Immature natural killer cell (primary cell): ENCODE measurements at regions not wholly inside any gene's neighbourhood (a gene's known extent, or its start where the extent isn't known, plus 50 kb on each side); places are given as distances from the start of the nearest gene placed in this dataset.

Experiments used
- DNase-seq, 3 donors: peaks; one replicate each; pipeline ENCODE4 v3.0.0; 2022; ENCODE audit warnings: mixed read lengths in 1 of 3
- H3K27ac Mint-ChIP-seq, 6 donors: one replicate each; pipeline ENCODE4 v1.8.0; 2020; ENCODE audit warnings: mixed read lengths in 6 of 6, mild to moderate bottlenecking in 5 of 6, inconsistent platforms in 4 of 6, moderate library complexity in 3 of 6
- H3K27me3 Mint-ChIP-seq, 3 donors: one replicate each; pipeline ENCODE4 v1.8.0; 2020 to 2021; ENCODE audit warnings: low read depth in 3 of 3, mild to moderate bottlenecking in 3 of 3, mixed read lengths in 3 of 3, moderate library complexity in 3 of 3, inconsistent platforms in 1 of 3
- H3K36me3 Mint-ChIP-seq, 3 donors: one replicate each; pipeline ENCODE4 v1.8.0; 2020; ENCODE audit warnings: mixed read lengths in 3 of 3, inconsistent platforms in 2 of 3, mild to moderate bottlenecking in 2 of 3
- H3K4me1 Mint-ChIP-seq, 2 donors: one replicate each; pipeline ENCODE4 v1.8.0; 2020; ENCODE audit warnings: inconsistent platforms in 2 of 2, mild to moderate bottlenecking in 2 of 2, mixed read lengths in 2 of 2, moderate library complexity in 1 of 2
- H3K4me3 Mint-ChIP-seq, 5 donors: one replicate each; pipeline ENCODE4 v1.8.0; 2020; ENCODE audit warnings: mild to moderate bottlenecking in 5 of 5, mixed read lengths in 5 of 5, inconsistent platforms in 3 of 5, moderate library complexity in 3 of 5
- H3K9me3 Mint-ChIP-seq, 6 donors: one replicate each; pipeline ENCODE4 v1.8.0; 2020; ENCODE audit warnings: mild to moderate bottlenecking in 6 of 6, mixed read lengths in 6 of 6, inconsistent platforms in 4 of 6, moderate library complexity in 3 of 6

- peaks cover 1 to 12% (median 5%) of the 10 kb centered on the region in 3 donors for H3K27me3 Mint-ChIP-seq
- peaks cover 0 to 8% of the 10 kb centered on the region in 2 donors for H3K4me1 Mint-ChIP-seq
- no peaks in the 10 kb centered on the region for H3K9me3 Mint-ChIP-seq
- no peak overlapping the region for H3K4me3 Mint-ChIP-seq
- H3K36me3 Mint-ChIP-seq, result no peaks in the 10 kb centered on the region
- H3K27ac Mint-ChIP-seq, result no peak overlapping the region
- no peak for DNase-seq
Observed at GRCh38 chr1:67559222-67559700, 125.7 kb upstream of the GADD45A start.

- H3K27ac Mint-ChIP-seq, result no peak overlapping the region
- peaks cover 0 to 8% of the 10 kb centered on the region in 2 donors for H3K4me1 Mint-ChIP-seq
- DNase-seq, result no peak
- H3K27me3 Mint-ChIP-seq, result peaks cover 4 to 10% (median 5%) of the 10 kb centered on the region in 3 donors
- H3K9me3 Mint-ChIP-seq, result no peaks in the 10 kb centered on the region
- no peaks in the 10 kb centered on the region for H3K36me3 Mint-ChIP-seq
- no peak overlapping the region for H3K4me3 Mint-ChIP-seq
Observed at GRCh38 chr1:67560580-67561255, 124.3 kb upstream of the GADD45A start.

- peak; percentile 48 to 63 (median 59) for DNase-seq
- no peaks in the 10 kb centered on the region for H3K36me3 Mint-ChIP-seq
- H3K27ac Mint-ChIP-seq, result no peak overlapping the region
- no peak overlapping the region for H3K4me3 Mint-ChIP-seq
- H3K9me3 Mint-ChIP-seq, result no peaks in the 10 kb centered on the region
- H3K27me3 Mint-ChIP-seq, result peaks cover 4 to 10% (median 5%) of the 10 kb centered on the region in 3 donors
- peaks cover 0 to 8% of the 10 kb centered on the region in 2 donors for H3K4me1 Mint-ChIP-seq
Observed at GRCh38 chr1:67561704-67562113, 123.3 kb upstream of the GADD45A start.

- no peak for DNase-seq
- H3K4me1 Mint-ChIP-seq, result no peaks in the 10 kb centered on the region
- H3K27me3 Mint-ChIP-seq, result peaks cover 4 to 8% (median 4%) of the 10 kb centered on the region in 3 donors
- no peaks in the 10 kb centered on the region for H3K36me3 Mint-ChIP-seq
- H3K9me3 Mint-ChIP-seq, result no peaks in the 10 kb centered on the region
- no peak overlapping the region for H3K27ac Mint-ChIP-seq
- H3K4me3 Mint-ChIP-seq, result no peak overlapping the region
Observed at GRCh38 chr1:67563684-67564083, 121.3 kb upstream of the GADD45A start.

GRCh38 chr1:67564193-67564592 is 120.8 kb upstream of the GADD45A start:
- no peak for DNase-seq
- peaks cover 0 to 7% (median 4%) of the 10 kb centered on the region in 3 donors for H3K27me3 Mint-ChIP-seq
- no peaks in the 10 kb centered on the region for H3K9me3 Mint-ChIP-seq
- no peaks in the 10 kb centered on the region for H3K4me1 Mint-ChIP-seq
- H3K27ac Mint-ChIP-seq, result no peak overlapping the region
- H3K4me3 Mint-ChIP-seq, result no peak overlapping the region
- H3K36me3 Mint-ChIP-seq, result no peaks in the 10 kb centered on the region

- H3K9me3 Mint-ChIP-seq, result no peaks in the 10 kb centered on the region
Observed at GRCh38 chr1:67566803-67567377, 118.1 kb upstream of the GADD45A start.

GRCh38 chr1:67570486-67571143 is 114.4 kb upstream of the GADD45A start:
- Mint-ChIP-seq H3K27me3 (peaks cover 0 to 12% (median 5%) of the 10 kb centered on the region in 3 donors), H3K27ac (no peak overlapping the region)

More at GRCh38 chr1:67566803-67567377, 118.1 kb upstream of the GADD45A start:
- Mint-ChIP-seq H3K4me1 (no peaks in the 10 kb centered on the region), H3K4me3 (no peak overlapping the region), H3K36me3 (no peaks in the 10 kb centered on the region), H3K27ac (no peak overlapping the region), H3K27me3 (peaks cover 3 to 9% (median 4%) of the 10 kb centered on the region in 3 donors)
- no peak for DNase-seq

GRCh38 chr1:67571406-67571805 is 113.6 kb upstream of the GADD45A start:
- no peaks in the 10 kb centered on the region for H3K4me1 Mint-ChIP-seq
- no peak for DNase-seq
- H3K27ac Mint-ChIP-seq, result no peak overlapping the region
- no peaks in the 10 kb centered on the region for H3K9me3 Mint-ChIP-seq
- no peaks in the 10 kb centered on the region for H3K36me3 Mint-ChIP-seq
- peaks cover 0 to 12% (median 5%) of the 10 kb centered on the region in 3 donors for H3K27me3 Mint-ChIP-seq
- H3K4me3 Mint-ChIP-seq, result no peak overlapping the region

More at GRCh38 chr1:67570486-67571143, 114.4 kb upstream of the GADD45A start:
- Mint-ChIP-seq H3K4me1 (no peaks in the 10 kb centered on the region), H3K4me3 (no peak overlapping the region), H3K9me3 (no peaks in the 10 kb centered on the region), H3K36me3 (no peaks in the 10 kb centered on the region)
- no peak for DNase-seq

- Mint-ChIP-seq H3K4me3 (no peak overlapping the region), H3K27ac (no peak overlapping the region), H3K36me3 (no peaks in the 10 kb centered on the region), H3K27me3 (peaks cover 0 to 12% (median 5%) of the 10 kb centered on the region in 3 donors), H3K4me1 (no peaks in the 10 kb centered on the region), H3K9me3 (no peaks in the 10 kb centered on the region)
- DNase-seq, result no peak
Observed at GRCh38 chr1:67571901-67572593, 113.0 kb upstream of the GADD45A start.

GRCh38 chr1:67572594-67573221 is 112.3 kb upstream of the GADD45A start:
- H3K36me3 Mint-ChIP-seq, result no peaks in the 10 kb centered on the region
- H3K4me3 Mint-ChIP-seq, result no peak overlapping the region
- H3K27ac Mint-ChIP-seq, result no peak overlapping the region
- peaks cover 0 to 12% (median 5%) of the 10 kb centered on the region in 3 donors for H3K27me3 Mint-ChIP-seq
- no peaks in the 10 kb centered on the region for H3K9me3 Mint-ChIP-seq
- no peak for DNase-seq
- no peaks in the 10 kb centered on the region for H3K4me1 Mint-ChIP-seq

GRCh38 chr1:67573311-67573872 is 111.6 kb upstream of the GADD45A start:
- H3K9me3 Mint-ChIP-seq, result no peaks in the 10 kb centered on the region
- H3K4me3 Mint-ChIP-seq, result no peak overlapping the region
- H3K27ac Mint-ChIP-seq, result no peak overlapping the region
- H3K27me3 Mint-ChIP-seq, result peaks cover 0 to 7% (median 5%) of the 10 kb centered on the region in 3 donors
- H3K4me1 Mint-ChIP-seq, result no peaks in the 10 kb centered on the region
- no peaks in the 10 kb centered on the region for H3K36me3 Mint-ChIP-seq
- no peak for DNase-seq

- H3K27me3 Mint-ChIP-seq, result peaks cover 2 to 5% (median 4%) of the 10 kb centered on the region in 3 donors
- H3K9me3 Mint-ChIP-seq, result no peaks in the 10 kb centered on the region
- H3K4me3 Mint-ChIP-seq, result no peak overlapping the region
- no peak overlapping the region for H3K27ac Mint-ChIP-seq
- no peak for DNase-seq
- no peaks in the 10 kb centered on the region for H3K36me3 Mint-ChIP-seq
- H3K4me1 Mint-ChIP-seq, result no peaks in the 10 kb centered on the region
Observed at GRCh38 chr1:67574221-67574620, 110.8 kb upstream of the GADD45A start.

- Mint-ChIP-seq H3K9me3 (no peaks in the 10 kb centered on the region), H3K27me3 (peaks cover 2 to 5% (median 3%) of the 10 kb centered on the region in 3 donors), H3K4me1 (no peaks in the 10 kb centered on the region), H3K36me3 (no peaks in the 10 kb centered on the region), H3K4me3 (no peak overlapping the region), H3K27ac (no peak overlapping the region)
- DNase-seq, result no peak
Observed at GRCh38 chr1:67575861-67576260, 109.1 kb upstream of the GADD45A start.
